Naive thymus-derived CD8-positive, alpha-beta T cell (primary cell): ENCODE measurements at regions not wholly inside any gene's neighbourhood (a gene's known extent, or its start where the extent isn't known, plus 50 kb on each side); places are given as distances from the start of the nearest gene placed in this dataset.

Source experiments
- ATAC-seq, 2 donors: fragments of 150-1000 bp; cut with Tn5 transposase in 1 of 2; sonication (Bioruptor Pico), chemical (Tn5 transposase) in 1 of 2; 1 replicate in 1 of 2; 2 replicates in 1 of 2; pipeline ENCODE4 v1.10.0; 2021; ENCODE audit warnings: mild to moderate bottlenecking in 2 of 2, moderate library complexity in 2 of 2
- POLR2A ChIA-PET: fragments of 350-600 bp; sonication (Branson Sonifier 250); formaldehyde crosslinking; loops from one replicate; lab custom pipeline; 2021; ENCODE audit warnings: antibody characterized with exemption; lab: Charles Lee
- DNase-seq, 10 donors: peaks; one replicate each; pipeline versions ENCODE4 v3.0.0 to v3.0.0-alpha.2; 2020 to 2022
- H3K27ac Mint-ChIP-seq, 10 donors: one replicate each; pipeline ENCODE4 v1.8.0; 2020 to 2022; ENCODE audit warnings: mild to moderate bottlenecking in 10 of 10, mixed read lengths in 10 of 10, moderate library complexity in 4 of 10, inconsistent platforms in 1 of 10
- H3K27me3 Mint-ChIP-seq, 5 donors: one replicate each; pipeline ENCODE4 v1.8.0; 2021 to 2022; ENCODE audit warnings: mixed read lengths in 5 of 5
- H3K36me3 Mint-ChIP-seq, 3 donors: one replicate each; pipeline ENCODE4 v1.8.0; 2020 to 2022; ENCODE audit warnings: mixed read lengths in 3 of 3, mild to moderate bottlenecking in 2 of 3, inconsistent platforms in 1 of 3
- H3K4me1 Mint-ChIP-seq, 4 donors: one replicate each; pipeline ENCODE4 v1.8.0; 2021 to 2022; ENCODE audit warnings: mixed read lengths in 4 of 4
- H3K4me3 Mint-ChIP-seq, 10 donors: one replicate each; pipeline ENCODE4 v1.8.0; 2020 to 2022; ENCODE audit warnings: mild to moderate bottlenecking in 10 of 10, mixed read lengths in 10 of 10, moderate library complexity in 6 of 10, inconsistent platforms in 1 of 10
- H3K9me3 Mint-ChIP-seq, 9 donors: one replicate each; pipeline ENCODE4 v1.8.0; 2020 to 2022; ENCODE audit warnings: mixed read lengths in 9 of 9, mild to moderate bottlenecking in 3 of 9, inconsistent platforms in 1 of 9, moderate library complexity in 1 of 9

- ATAC-seq (no peak), DNase-seq (no peak)
- POLR2A ChIA-PET, result no interaction called here
- Mint-ChIP-seq H3K4me1 (no peaks in the 10 kb centered on the region), H3K9me3 (no peaks in the 10 kb centered on the region), H3K27me3 (peaks cover 5 to 17% (median 9%) of the 10 kb centered on the region in 5 donors), H3K36me3 (no peaks in the 10 kb centered on the region), H3K4me3 (no peak overlapping the region), H3K27ac (no peak overlapping the region)
Observed at GRCh38 chr21:17440969-17441368, 71.9 kb upstream of the CXADR start.

GRCh38 chr21:17441370-17441769 is 71.5 kb upstream of the CXADR start:
- Mint-ChIP-seq H3K27ac (no peak overlapping the region), H3K9me3 (no peaks in the 10 kb centered on the region)
- no peak for DNase-seq

GRCh38 chr21:17442165-17442564 is 70.7 kb upstream of the CXADR start:
- no peak for ATAC-seq
- no peaks in the 10 kb centered on the region for H3K4me1 Mint-ChIP-seq

More at GRCh38 chr21:17441370-17441769, 71.5 kb upstream of the CXADR start:
- Mint-ChIP-seq H3K4me1 (no peaks in the 10 kb centered on the region), H3K27me3 (peaks cover 5 to 17% (median 9%) of the 10 kb centered on the region in 5 donors), H3K4me3 (no peak overlapping the region), H3K36me3 (no peaks in the 10 kb centered on the region)
- POLR2A ChIA-PET, result no interaction called here
- no peak for ATAC-seq

GRCh38 chr21:17444828-17445227 is 68.0 kb upstream of the CXADR start:
- Mint-ChIP-seq H3K27ac (no peak overlapping the region), H3K27me3 (peaks cover 0 to 6% (median 2%) of the 10 kb centered on the region in 5 donors), H3K36me3 (no peaks in the 10 kb centered on the region), H3K9me3 (no peaks in the 10 kb centered on the region), H3K4me1 (no peaks in the 10 kb centered on the region), H3K4me3 (no peak overlapping the region)
- DNase-seq (no peak), ATAC-seq (no peak)
- POLR2A ChIA-PET, result no interaction called here

More at GRCh38 chr21:17442165-17442564, 70.7 kb upstream of the CXADR start:
- Mint-ChIP-seq H3K36me3 (no peaks in the 10 kb centered on the region), H3K27ac (no peak overlapping the region), H3K27me3 (peaks cover 5 to 17% (median 9%) of the 10 kb centered on the region in 5 donors), H3K9me3 (no peaks in the 10 kb centered on the region), H3K4me3 (no peak overlapping the region)
- DNase-seq, result no peak
- POLR2A ChIA-PET, result no interaction called here

DNA sequence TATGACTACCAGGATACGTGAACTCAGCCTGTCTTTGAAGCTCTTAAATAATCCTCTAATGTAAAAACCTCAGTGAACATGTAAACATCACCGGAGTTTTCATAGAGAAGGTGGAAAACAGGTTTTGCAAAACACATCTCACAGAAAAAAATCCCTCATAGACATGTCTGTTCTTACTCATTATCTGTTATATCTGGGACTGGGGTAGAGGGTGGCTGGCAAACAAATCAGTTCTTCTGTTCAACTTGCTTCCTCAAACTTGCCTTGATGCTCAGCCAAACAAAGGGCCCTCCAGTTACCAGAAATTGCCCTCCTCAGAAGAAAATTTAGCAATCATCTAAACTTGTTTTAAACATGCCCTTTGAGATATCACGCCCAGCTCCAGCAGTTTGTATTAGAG is 66.1 kb upstream of the CXADR start:
- POLR2A ChIA-PET, result no interaction called here
- no peak for DNase-seq
- no peaks in the 10 kb centered on the region for H3K36me3 Mint-ChIP-seq
- no peaks in the 10 kb centered on the region for H3K9me3 Mint-ChIP-seq
- H3K27me3 Mint-ChIP-seq, result peaks cover 0 to 10% (median 4%) of the 10 kb centered on the region in 5 donors
- ATAC-seq, result no peak
- no peaks in the 10 kb centered on the region for H3K4me1 Mint-ChIP-seq
- H3K27ac Mint-ChIP-seq, result no peak overlapping the region
- H3K4me3 Mint-ChIP-seq, result no peak overlapping the region

DNA sequence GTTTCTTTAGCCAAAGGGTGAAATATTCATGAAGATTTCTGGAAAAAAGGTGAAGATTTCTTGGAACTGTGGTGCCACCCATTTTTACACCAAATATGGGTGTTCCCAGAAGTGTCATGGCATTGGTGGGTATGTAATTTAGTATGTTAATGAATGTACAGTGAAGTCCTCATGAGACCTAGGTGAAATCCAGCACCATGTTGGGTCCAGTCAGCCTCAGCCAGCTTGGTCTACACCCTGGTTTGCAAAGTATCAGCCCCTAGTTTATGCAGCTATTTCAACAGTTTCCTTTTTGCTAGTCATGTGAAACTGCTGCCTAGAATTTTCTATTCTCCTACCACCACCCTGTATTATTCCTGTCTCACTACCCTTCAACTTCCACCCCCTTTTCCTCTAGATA is 63.1 kb upstream of the CXADR start:
- no peak for ATAC-seq
- H3K27ac Mint-ChIP-seq, result no peak overlapping the region
- peaks cover 3 to 11% (median 6%) of the 10 kb centered on the region in 4 donors for H3K4me1 Mint-ChIP-seq
- H3K36me3 Mint-ChIP-seq, result no peaks in the 10 kb centered on the region
- peaks cover 0 to 15% (median 4%) of the 10 kb centered on the region in 5 donors for H3K27me3 Mint-ChIP-seq
- H3K4me3 Mint-ChIP-seq, result no peak overlapping the region
- H3K9me3 Mint-ChIP-seq, result no peaks in the 10 kb centered on the region
- POLR2A ChIA-PET, result no interaction called here
- DNase-seq, result no peak

- Mint-ChIP-seq H3K27me3 (peaks cover 0 to 25% (median 5%) of the 10 kb centered on the region in 5 donors), H3K36me3 (no peaks in the 10 kb centered on the region), H3K9me3 (no peaks in the 10 kb centered on the region), H3K27ac (no peak overlapping the region), H3K4me1 (peaks cover 4 to 11% (median 7%) of the 10 kb centered on the region in 4 donors), H3K4me3 (no peak overlapping the region)
- ATAC-seq (no peak), DNase-seq (no peak)
- POLR2A ChIA-PET, result no interaction called here
Observed at GRCh38 chr21:17451364-17451891, 61.4 kb upstream of the CXADR start.

DNA sequence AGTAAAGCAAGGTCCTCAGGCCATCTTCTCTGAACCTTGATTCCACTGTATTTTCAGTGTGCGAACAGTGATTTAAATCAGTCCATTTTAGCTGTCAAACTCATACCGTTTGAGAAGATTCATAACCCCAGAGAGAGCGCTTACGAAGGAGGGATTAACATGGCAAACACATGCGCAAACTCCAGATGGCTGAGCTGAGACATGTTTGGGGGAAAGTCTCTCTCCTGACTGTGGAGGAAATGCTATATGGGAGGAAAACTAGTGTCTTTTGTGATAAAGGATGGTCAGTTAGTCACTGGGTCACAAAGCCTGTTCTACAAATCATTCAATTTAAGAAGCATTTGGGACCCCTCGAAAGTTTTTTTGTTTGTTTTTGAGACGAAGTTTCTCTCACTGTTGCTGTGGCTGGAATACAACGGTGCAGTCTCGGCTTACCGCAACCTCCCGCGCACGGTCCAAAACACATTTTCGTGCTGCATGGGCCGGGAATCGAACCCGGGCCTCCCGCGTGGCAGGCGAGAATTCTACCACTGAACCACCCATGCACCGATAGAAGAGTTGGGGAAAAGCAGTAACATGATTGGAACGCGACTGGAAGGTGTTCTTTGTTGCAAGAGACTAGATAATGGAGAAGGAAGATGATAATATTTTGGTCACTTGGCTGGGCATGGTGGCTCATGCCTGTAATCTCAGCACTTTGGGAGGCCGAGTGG is 58.4 kb upstream of the CXADR start:
- Mint-ChIP-seq H3K27ac (peak overlapping the region in 4 of 10 donors; percentile 43 to 80 (median 66)), H3K4me3 (peak overlapping the region; percentile 0 to 74 (median 39)), H3K9me3 (no peaks in the 10 kb centered on the region), H3K4me1 (peaks cover 4 to 11% (median 7%) of the 10 kb centered on the region in 4 donors), H3K36me3 (no peaks in the 10 kb centered on the region), H3K27me3 (peaks cover 2 to 30% (median 7%) of the 10 kb centered on the region in 5 donors)
- ATAC-seq (peak in 1 of 2 donors; percentile 43), DNase-seq (peak in 4 of 10 donors; percentile 3 to 22 (median 16))
- POLR2A ChIA-PET, result no interaction called here

GRCh38 chr21:17455028-17455353 is 57.9 kb upstream of the CXADR start:
- Mint-ChIP-seq H3K4me3 (peak overlapping the region in 3 of 10 donors; percentile 3 to 74 (median 51)), H3K27me3 (peaks cover 2 to 25% (median 7%) of the 10 kb centered on the region in 5 donors), H3K9me3 (no peaks in the 10 kb centered on the region), H3K27ac (peak overlapping the region in 2 of 10 donors; percentile 78 to 80), H3K4me1 (peaks cover 4 to 11% (median 7%) of the 10 kb centered on the region in 4 donors), H3K36me3 (no peaks in the 10 kb centered on the region)
- ATAC-seq, result no peak
- POLR2A ChIA-PET, result no interaction called here
- DNase-seq, result no peak

DNA sequence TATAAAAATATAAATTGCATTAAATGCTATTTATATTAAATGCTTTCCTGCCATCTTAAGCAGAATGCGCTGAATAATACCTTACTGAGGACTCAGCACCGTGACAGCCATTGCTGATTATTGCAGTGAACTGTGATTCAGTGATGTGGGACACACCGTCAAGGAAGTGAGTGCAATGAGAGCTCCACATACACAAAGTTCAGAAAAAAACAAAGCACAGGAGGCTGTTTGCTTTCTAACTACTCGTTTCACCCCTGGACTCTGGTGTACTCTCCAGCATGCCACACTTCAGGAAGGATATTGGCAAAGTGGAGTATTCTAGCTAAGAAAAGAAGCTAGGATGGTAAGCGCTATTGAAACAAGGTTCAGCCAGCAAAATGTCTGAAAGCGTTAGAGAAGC is 57.4 kb upstream of the CXADR start:
- POLR2A ChIA-PET, result no interaction called here
- ATAC-seq, result no peak
- Mint-ChIP-seq H3K4me3 (no peak overlapping the region), H3K27ac (no peak overlapping the region), H3K9me3 (no peaks in the 10 kb centered on the region), H3K4me1 (peaks cover 4 to 11% (median 7%) of the 10 kb centered on the region in 4 donors), H3K36me3 (no peaks in the 10 kb centered on the region), H3K27me3 (peaks cover 2 to 21% (median 7%) of the 10 kb centered on the region in 5 donors)
- DNase-seq, result no peak

GRCh38 chr21:17458279-17458678 is 54.6 kb upstream of the CXADR start:
- ATAC-seq (no peak), DNase-seq (no peak)
- Mint-ChIP-seq H3K4me1 (peaks cover 4 to 11% (median 7%) of the 10 kb centered on the region in 4 donors), H3K36me3 (no peaks in the 10 kb centered on the region), H3K27me3 (peaks cover 2 to 20% (median 7%) of the 10 kb centered on the region in 5 donors), H3K27ac (no peak overlapping the region), H3K4me3 (no peak overlapping the region), H3K9me3 (no peaks in the 10 kb centered on the region)
- POLR2A ChIA-PET, result no interaction called here

DNA sequence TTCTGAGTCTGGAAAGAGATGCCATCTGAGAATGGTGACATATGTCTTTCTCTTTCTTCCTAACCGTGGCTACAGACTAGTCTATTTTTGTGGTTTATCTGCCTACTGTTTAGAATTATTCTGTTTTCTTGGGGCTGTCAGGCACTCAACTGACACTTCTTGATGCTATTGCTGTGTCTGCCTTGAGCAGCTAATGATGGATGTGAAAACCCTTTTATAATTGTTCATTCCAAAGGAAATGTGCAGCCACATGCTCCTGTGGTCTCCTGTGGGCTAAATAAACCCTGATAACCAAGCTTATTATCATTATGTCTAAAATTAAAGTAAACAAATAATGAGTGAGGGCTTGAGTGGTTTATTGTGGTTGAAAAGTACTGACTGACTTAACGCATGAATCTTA is 52.7 kb upstream of the CXADR start:
- ATAC-seq (no peak), DNase-seq (no peak)
- Mint-ChIP-seq H3K9me3 (no peaks in the 10 kb centered on the region), H3K27ac (no peak overlapping the region), H3K4me3 (no peak overlapping the region), H3K36me3 (no peaks in the 10 kb centered on the region), H3K4me1 (no peaks in the 10 kb centered on the region), H3K27me3 (peaks cover 2 to 11% (median 4%) of the 10 kb centered on the region in 5 donors)
- POLR2A ChIA-PET, result no interaction called here

- H3K4me3 Mint-ChIP-seq, result no peak overlapping the region
- DNase-seq (no peak), ATAC-seq (no peak)
- no peaks in the 10 kb centered on the region for H3K4me1 Mint-ChIP-seq
- no peak overlapping the region for H3K27ac Mint-ChIP-seq
- no peaks in the 10 kb centered on the region for H3K9me3 Mint-ChIP-seq
- H3K36me3 Mint-ChIP-seq, result no peaks in the 10 kb centered on the region
- H3K27me3 Mint-ChIP-seq, result peaks cover 2 to 9% (median 4%) of the 10 kb centered on the region in 5 donors
- POLR2A ChIA-PET, result no interaction called here
Observed at GRCh38 chr21:17461014-17461413, 51.8 kb upstream of the CXADR start.
